ENCODE measurements at regions not wholly inside any gene's neighbourhood (a gene's known extent, or its start where the extent isn't known, plus 50 kb on each side); places are given as distances from the start of the nearest gene placed in this dataset.

- no peak overlapping the region for H3K4me3 ChIP-seq
- in situ Hi-C loops (cut with MboI; ENCODE audit: low pct_unique_long_range_greater_than_20kb in 2 of 9, low sequenced_read_pairs in 9 of 9, unreplicated experiment in 9 of 9) = no loop called here
- no peak for ATAC-seq (replicated peaks in 6 of 8)
- no peaks in the 10 kb centered on the region for H3K4me1 ChIP-seq (replicated peaks in 1 of 2)
- no peak overlapping the region for H3K27ac ChIP-seq
- WGBS, 10 experiments = 0 to 100% (median 86%) methylated on average over 1 to 3 of the region's 3 CpGs
Observed at GRCh38 chr3:74564560-74564959, 49.9 kb downstream of the CNTN3 start.

GRCh38 chr3:74562558-74563269 is 51.7 kb downstream of the CNTN3 start:
- Histone ChIP-seq H3K4me1 (replicated peaks in 1 of 2) (no peaks in the 10 kb centered on the region), H3K4me3 (no peak overlapping the region), H3K27ac (no peak overlapping the region)
- peak in 1 of 8 experiments; percentile 57 for ATAC-seq (replicated peaks in 6 of 8)
- in situ Hi-C loops (cut with MboI; ENCODE audit: low pct_unique_long_range_greater_than_20kb in 2 of 9, low sequenced_read_pairs in 9 of 9, unreplicated experiment in 9 of 9) = no loop called here
- whole genome bisulfite sequencing, 10 experiments = 38 to 100% (median 88%) methylated on average over 3 to 7 of the region's 8 CpGs

- ATAC-seq (replicated peaks in 6 of 8) = no peak
- Histone ChIP-seq H3K27ac (no peak overlapping the region), H3K4me3 (no peak overlapping the region), H3K4me1 (replicated peaks in 1 of 2) (no peaks in the 10 kb centered on the region)
- in situ Hi-C loops (cut with MboI; ENCODE audit: low pct_unique_long_range_greater_than_20kb in 2 of 9, low sequenced_read_pairs in 9 of 9, unreplicated experiment in 9 of 9) = no loop called here
- 0 to 100% (median 79%) methylated on average over 1 to 2 of the region's 2 CpGs for WGBS, 10 experiments
Observed at GRCh38 chr3:74561881-74562280, 52.6 kb downstream of the CNTN3 start.

- ATAC-seq (replicated peaks in 6 of 8) = no peak
- in situ Hi-C loops (cut with MboI; ENCODE audit: low pct_unique_long_range_greater_than_20kb in 2 of 9, low sequenced_read_pairs in 9 of 9, unreplicated experiment in 9 of 9) = no loop called here
- Histone ChIP-seq H3K27ac (no peak overlapping the region), H3K4me3 (no peak overlapping the region), H3K4me1 (replicated peaks in 1 of 2) (no peaks in the 10 kb centered on the region)
- WGBS, 10 experiments = 73 to 100% (median 80%) methylated on average over 1 to 5 of the region's 5 CpGs; no CpG with 5 or more reads in 3 of the 10 experiments
Observed at GRCh38 chr3:74559261-74559660, 55.2 kb downstream of the CNTN3 start.

- in situ Hi-C loops (cut with MboI; ENCODE audit: low pct_unique_long_range_greater_than_20kb in 2 of 9, low sequenced_read_pairs in 9 of 9, unreplicated experiment in 9 of 9) = no loop called here
- 80 to 100% (median 89%) methylated on average over 1 to 3 of the region's 3 CpGs; no CpG with 5 or more reads in 3 of the 10 experiments for WGBS, 10 experiments
- Histone ChIP-seq H3K4me3 (no peak overlapping the region), H3K27ac (no peak overlapping the region), H3K4me1 (replicated peaks in 1 of 2) (no peaks in the 10 kb centered on the region)
- ATAC-seq (replicated peaks in 6 of 8) = no peak
Observed at GRCh38 chr3:74550686-74551085, 63.8 kb downstream of the CNTN3 start.

- 0 to 83% (median 34%) methylated on average over 1 to 3 of the region's 4 CpGs; no CpG with 5 or more reads in 4 of the 10 experiments for WGBS, 10 experiments
- no peak for ATAC-seq (replicated peaks in 6 of 8)
- Histone ChIP-seq H3K27ac (no peak overlapping the region), H3K4me1 (replicated peaks in 1 of 2) (no peaks in the 10 kb centered on the region), H3K4me3 (no peak overlapping the region)
- in situ Hi-C loops (cut with MboI; ENCODE audit: low pct_unique_long_range_greater_than_20kb in 2 of 9, low sequenced_read_pairs in 9 of 9, unreplicated experiment in 9 of 9) = no loop called here
Observed at GRCh38 chr3:74546426-74546825, 68.0 kb downstream of the CNTN3 start.

GRCh38 chr3:74542441-74542840 is 72.0 kb downstream of the CNTN3 start:
- no peaks in the 10 kb centered on the region for H3K4me1 ChIP-seq (replicated peaks in 1 of 2)
- H3K4me3 ChIP-seq = no peak overlapping the region
- no peak for ATAC-seq (replicated peaks in 6 of 8)
- WGBS, 10 experiments = 75 to 100% (median 93%) methylated on average over 2 of the region's 2 CpGs; no CpG with 5 or more reads in 1 of the 10 experiments
- in situ Hi-C loops (cut with MboI; ENCODE audit: low pct_unique_long_range_greater_than_20kb in 2 of 9, low sequenced_read_pairs in 9 of 9, unreplicated experiment in 9 of 9) = no loop called here
- no peak overlapping the region for H3K27ac ChIP-seq

GRCh38 chr3:74539876-74540275 is 74.6 kb downstream of the CNTN3 start:
- ATAC-seq (replicated peaks in 6 of 8) = no peak
- Histone ChIP-seq H3K4me3 (no peak overlapping the region), H3K4me1 (replicated peaks in 1 of 2) (no peaks in the 10 kb centered on the region), H3K27ac (no peak overlapping the region)
- WGBS, 10 experiments = 33 to 100% (median 80%) methylated on average over 1 to 2 of the region's 3 CpGs; no CpG with 5 or more reads in 2 of the 10 experiments
- in situ Hi-C loops (cut with MboI; ENCODE audit: low pct_unique_long_range_greater_than_20kb in 2 of 9, low sequenced_read_pairs in 9 of 9, unreplicated experiment in 9 of 9) = no loop called here

GRCh38 chr3:74538669-74539068 is 75.8 kb downstream of the CNTN3 start:
- Histone ChIP-seq H3K4me3 (no peak overlapping the region), H3K27ac (no peak overlapping the region), H3K4me1 (replicated peaks in 1 of 2) (no peaks in the 10 kb centered on the region)
- in situ Hi-C loops (cut with MboI; ENCODE audit: low pct_unique_long_range_greater_than_20kb in 2 of 9, low sequenced_read_pairs in 9 of 9, unreplicated experiment in 9 of 9) = no loop called here
- no peak for ATAC-seq (replicated peaks in 6 of 8)
- 0 to 83% (median 42%) methylated on average over 1 of the region's 1 CpG; no CpG with 5 or more reads in 4 of the 10 experiments for WGBS, 10 experiments

GRCh38 chr3:74537857-74538256 is 76.6 kb downstream of the CNTN3 start:
- in situ Hi-C loops (cut with MboI; ENCODE audit: low pct_unique_long_range_greater_than_20kb in 2 of 9, low sequenced_read_pairs in 9 of 9, unreplicated experiment in 9 of 9) = no loop called here
- Histone ChIP-seq H3K4me3 (no peak overlapping the region), H3K4me1 (replicated peaks in 1 of 2) (no peaks in the 10 kb centered on the region), H3K27ac (no peak overlapping the region)
- WGBS, 10 experiments = 38 to 100% (median 73%) methylated on average over 1 to 2 of the region's 2 CpGs; no CpG with 5 or more reads in 2 of the 10 experiments
- ATAC-seq (replicated peaks in 6 of 8) = no peak

- in situ Hi-C loops (cut with MboI; ENCODE audit: low pct_unique_long_range_greater_than_20kb in 2 of 9, low sequenced_read_pairs in 9 of 9, unreplicated experiment in 9 of 9) = no loop called here
- H3K4me1 ChIP-seq (replicated peaks in 1 of 2) = no peaks in the 10 kb centered on the region
- no peak overlapping the region for H3K27ac ChIP-seq
- no peak overlapping the region for H3K4me3 ChIP-seq
- 8 to 87% (median 79%) methylated on average over 3 to 4 of the region's 4 CpGs; no CpG with 5 or more reads in 3 of the 10 experiments for WGBS, 10 experiments
- no peak for ATAC-seq (replicated peaks in 6 of 8)
Observed at GRCh38 chr3:74537164-74537563, 77.3 kb downstream of the CNTN3 start.

GRCh38 chr3:74535281-74535680 is 79.2 kb downstream of the CNTN3 start:
- no peak for ATAC-seq (replicated peaks in 6 of 8)
- in situ Hi-C loops (cut with MboI; ENCODE audit: low pct_unique_long_range_greater_than_20kb in 2 of 9, low sequenced_read_pairs in 9 of 9, unreplicated experiment in 9 of 9) = no loop called here
- no peak overlapping the region for H3K27ac ChIP-seq
- no peaks in the 10 kb centered on the region for H3K4me1 ChIP-seq (replicated peaks in 1 of 2)
- 60 to 100% (median 80%) methylated on average over 1 to 3 of the region's 3 CpGs; no CpG with 5 or more reads in 4 of the 10 experiments for WGBS, 10 experiments
- no peak overlapping the region for H3K4me3 ChIP-seq

GRCh38 chr3:74534611-74535010 is 79.8 kb downstream of the CNTN3 start:
- no peak for ATAC-seq (replicated peaks in 6 of 8)
- no peak overlapping the region for H3K27ac ChIP-seq
- in situ Hi-C loops (cut with MboI; ENCODE audit: low pct_unique_long_range_greater_than_20kb in 2 of 9, low sequenced_read_pairs in 9 of 9, unreplicated experiment in 9 of 9) = no loop called here
- no peaks in the 10 kb centered on the region for H3K4me1 ChIP-seq (replicated peaks in 1 of 2)
- 90 to 100% (median 94%) methylated on average over 2 of the region's 2 CpGs; no CpG with 5 or more reads in 2 of the 10 experiments for whole genome bisulfite sequencing, 10 experiments
- no peak overlapping the region for H3K4me3 ChIP-seq

GRCh38 chr3:74532446-74532845 is 82.0 kb downstream of the CNTN3 start:
- WGBS, 10 experiments = 0 to 90% (median 55%) methylated on average over 2 to 4 of the region's 4 CpGs; no CpG with 5 or more reads in 2 of the 10 experiments
- Histone ChIP-seq H3K27ac (no peak overlapping the region), H3K4me3 (no peak overlapping the region), H3K4me1 (replicated peaks in 1 of 2) (no peaks in the 10 kb centered on the region)
- peak in 2 of 8 experiments; percentile 31 to 70 for ATAC-seq (replicated peaks in 6 of 8)
- in situ Hi-C loops (cut with MboI; ENCODE audit: low pct_unique_long_range_greater_than_20kb in 2 of 9, low sequenced_read_pairs in 9 of 9, unreplicated experiment in 9 of 9) = no loop called here
